ENCODE measurements at regions not wholly inside any gene's neighbourhood (a gene's known extent, or its start where the extent isn't known, plus 50 kb on each side); places are given as distances from the start of the nearest gene placed in this dataset.

GRCh38 chr3:20334842-20335241 lies 148.8 kb upstream of the SGO1 start:
- no peaks in the 10 kb centered on the region for H3K9me3 Mint-ChIP-seq (ENCODE audit: low read depth, unreplicated experiment)
- TF ChIP-seq CTCF (IDR thresholded peaks at IDR 0.05; ENCODE audit: unreplicated experiment) = no peak
- H3K4me1 Mint-ChIP-seq (ENCODE audit: low read depth, unreplicated experiment) = no peaks in the 10 kb centered on the region
- H3K27me3 Mint-ChIP-seq (ENCODE audit: unreplicated experiment) = no peaks in the 10 kb centered on the region
- intact Hi-C loops (cut with micrococcal nuclease; ENCODE audit: unreplicated experiment) = loop anchor here (5.0 kb wide), 1 partner anchor 108 kb away; no protein-coding TSS in a partner anchor
- no peaks in the 10 kb centered on the region for H3K36me3 Mint-ChIP-seq (ENCODE audit: insufficient read depth, unreplicated experiment)
- H3K4me3 Mint-ChIP-seq (ENCODE audit: low read depth, unreplicated experiment) = no peak overlapping the region
- CTCF ChIA-PET = no interaction called here
- no peak overlapping the region for H3K27ac Mint-ChIP-seq (ENCODE audit: unreplicated experiment)
- no TSS peak for BruUV-seq (replicated peaks)
- no peak for DNase-seq

- Mint-ChIP-seq H3K4me3 (ENCODE audit: low read depth, unreplicated experiment) (no peak overlapping the region), H3K4me1 (ENCODE audit: low read depth, unreplicated experiment) (peaks cover 24% of the 10 kb centered on the region), H3K27ac (ENCODE audit: unreplicated experiment) (no peak overlapping the region), H3K27me3 (ENCODE audit: unreplicated experiment) (no peaks in the 10 kb centered on the region), H3K36me3 (ENCODE audit: insufficient read depth, unreplicated experiment) (no peaks in the 10 kb centered on the region), H3K9me3 (ENCODE audit: low read depth, unreplicated experiment) (no peaks in the 10 kb centered on the region)
- intact Hi-C loops (cut with micrococcal nuclease; ENCODE audit: unreplicated experiment) = loop anchor here (10.0 kb wide), 1 partner anchor 73 kb away; no protein-coding TSS in a partner anchor
- no TSS peak for BruUV-seq (replicated peaks)
- CTCF ChIA-PET = no interaction called here
- DNase-seq = no peak
- no peak for TF ChIP-seq CTCF (IDR thresholded peaks at IDR 0.05; ENCODE audit: unreplicated experiment)
Measured at GRCh38 chr3:20327889-20328288, 141.9 kb upstream of the SGO1 start.

- BruUV-seq (replicated peaks) = no TSS peak
- no peak for TF ChIP-seq CTCF (IDR thresholded peaks at IDR 0.05; ENCODE audit: unreplicated experiment)
- CTCF ChIA-PET = no interaction called here
- Mint-ChIP-seq H3K4me3 (ENCODE audit: low read depth, unreplicated experiment) (no peak overlapping the region), H3K27me3 (ENCODE audit: unreplicated experiment) (no peaks in the 10 kb centered on the region), H3K9me3 (ENCODE audit: low read depth, unreplicated experiment) (no peaks in the 10 kb centered on the region), H3K36me3 (ENCODE audit: insufficient read depth, unreplicated experiment) (no peaks in the 10 kb centered on the region), H3K27ac (ENCODE audit: unreplicated experiment) (no peak overlapping the region), H3K4me1 (ENCODE audit: low read depth, unreplicated experiment) (peaks cover 25% of the 10 kb centered on the region)
- intact Hi-C loops (cut with micrococcal nuclease; ENCODE audit: unreplicated experiment) = loop anchor here (10.0 kb wide), 1 partner anchor 72 kb away; no protein-coding TSS in a partner anchor
- no peak for DNase-seq
Measured at GRCh38 chr3:20326541-20326940, 140.5 kb upstream of the SGO1 start.

- intact Hi-C loops (cut with micrococcal nuclease; ENCODE audit: unreplicated experiment) = loop anchor here (10.0 kb wide), 1 partner anchor 71 kb away; no protein-coding TSS in a partner anchor
- H3K9me3 Mint-ChIP-seq (ENCODE audit: low read depth, unreplicated experiment) = no peaks in the 10 kb centered on the region
Measured at GRCh38 chr3:20325563-20325962, 139.6 kb upstream of the SGO1 start.

More at GRCh38 chr3:20325563-20325962, 139.6 kb upstream of the SGO1 start:
- no peak for DNase-seq
- BruUV-seq (replicated peaks) = no TSS peak
- no peaks in the 10 kb centered on the region for H3K36me3 Mint-ChIP-seq (ENCODE audit: insufficient read depth, unreplicated experiment)
- CTCF ChIA-PET = interaction anchor here (0.7 kb wide), 1 partner anchor 74 kb away, joined by 3 read pairs; no protein-coding TSS in a partner anchor
- H3K27me3 Mint-ChIP-seq (ENCODE audit: unreplicated experiment) = no peaks in the 10 kb centered on the region
- H3K27ac Mint-ChIP-seq (ENCODE audit: unreplicated experiment) = peak overlapping the region; percentile 74
- no peak for TF ChIP-seq CTCF (IDR thresholded peaks at IDR 0.05; ENCODE audit: unreplicated experiment)
- H3K4me3 Mint-ChIP-seq (ENCODE audit: low read depth, unreplicated experiment) = no peak overlapping the region
- H3K4me1 Mint-ChIP-seq (ENCODE audit: low read depth, unreplicated experiment) = peaks cover 25% of the 10 kb centered on the region

Measured in Calu3 (cell line).